Spinal cord (tissue), 10 donors: ENCODE measurements at regions not wholly inside any gene's neighbourhood (a gene's known extent, or its start where the extent isn't known, plus 50 kb on each side); places are given as distances from the start of the nearest gene placed in this dataset. TPM values are rescaled to one million over a fixed set of nuclear protein-coding genes. Genes with fewer than 3 reads are reported as not detected.

Experiments
- DNase-seq, 6 donors: peaks; one replicate each; pipeline versions ENCODE4 v3.0.0 to v3.0.0-alpha.2; 2013 to 2015; ENCODE audit warnings: low spot score in 6 of 6, low read depth in 4 of 6
- H3K27ac ChIP-seq: one replicate; pipeline ENCODE4 v1.5.1; 2013; ENCODE audit warnings: low read depth, low read length, control low read depth
- H3K27me3 ChIP-seq: one replicate; pipeline ENCODE4 v1.6.1; 2013; ENCODE audit warnings: low read length; ENCODE audit not compliant: control insufficient read depth, insufficient read depth
- H3K36me3 ChIP-seq: one replicate; pipeline ENCODE4 v1.6.1; 2013; ENCODE audit warnings: low read length; ENCODE audit not compliant: control insufficient read depth, insufficient read depth
- H3K4me1 ChIP-seq: one replicate; pipeline ENCODE4 v1.6.1; 2013; ENCODE audit warnings: low read length; ENCODE audit not compliant: control insufficient read depth, insufficient read depth
- H3K4me3 ChIP-seq: one replicate; pipeline ENCODE4 v1.5.1; 2013; ENCODE audit warnings: low read depth, low read length, control low read depth
- H3K9me3 ChIP-seq: one replicate; pipeline ENCODE4 v1.6.1; 2013; ENCODE audit warnings: low read length; ENCODE audit not compliant: control insufficient read depth, insufficient read depth
- WGBS: methylation state at CpG from one replicate; pipeline ENCODE4 v1.1.5; 2013; ENCODE audit warnings: missing lambda C conversion rate; ENCODE audit not compliant: insufficient coverage; 5-methylcytosine and 5-hydroxymethylcytosine counted together
- small RNA-seq: library from RNA; depleted of rRNA; stranded (forward); fragments of <200 nt; gene quantifications from one replicate; pipeline ENCODE3, GENCODE V24; 2014; ENCODE audit warnings: low replicate concordance
- donor health status: healthy.

DNA sequence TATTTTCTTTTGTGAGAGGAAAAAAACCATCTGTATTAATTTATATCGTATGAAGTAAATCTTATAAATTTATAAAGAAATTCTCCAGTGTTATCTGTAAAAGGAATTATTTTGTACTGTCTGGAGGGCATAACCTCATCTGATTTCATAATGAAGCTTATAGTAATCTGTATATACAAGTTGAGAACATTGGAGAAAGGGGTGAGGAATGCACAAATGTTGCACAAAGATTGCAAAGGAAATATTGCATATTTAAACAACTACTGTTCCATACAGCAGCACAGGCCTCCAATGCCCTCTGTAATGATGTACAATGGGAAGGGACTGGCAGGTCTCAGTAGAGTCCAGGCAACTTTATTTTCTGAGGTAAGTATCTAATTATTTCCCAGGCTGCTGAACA lies 50.8 kb upstream of the KCNJ16 start:
- no peak for DNase-seq
- Histone ChIP-seq H3K4me1 (no peaks in the 10 kb centered on the region), H3K9me3 (peaks cover 2% of the 10 kb centered on the region), H3K4me3 (no peak overlapping the region), H3K27me3 (no peaks in the 10 kb centered on the region), H3K36me3 (no peaks in the 10 kb centered on the region), H3K27ac (no peak overlapping the region)
- WGBS: no CpG with 5 or more reads among the region's 1 CpG

Small RNA genes lying in the stretch of these regions (small RNA-seq; reads per million reads assigned to genes)
- not detected for gene AC002545.1
- gene RF00019: not detected
